HG03139 (cell line): ENCODE measurements at regions not wholly inside any gene's neighbourhood (a gene's known extent, or its start where the extent isn't known, plus 50 kb on each side); places are given as distances from the start of the nearest gene placed in this dataset.
A peak's percentile ranks its signal among the peaks of the same experiment; 100 is the strongest.

ENCODE experiments used
- ATAC-seq: cut with Tn5 transposase; IDR thresholded peaks from one replicate; pipeline ENCODE4 v1.9.1; 2021; ENCODE audit not compliant: unreplicated experiment

DNA sequence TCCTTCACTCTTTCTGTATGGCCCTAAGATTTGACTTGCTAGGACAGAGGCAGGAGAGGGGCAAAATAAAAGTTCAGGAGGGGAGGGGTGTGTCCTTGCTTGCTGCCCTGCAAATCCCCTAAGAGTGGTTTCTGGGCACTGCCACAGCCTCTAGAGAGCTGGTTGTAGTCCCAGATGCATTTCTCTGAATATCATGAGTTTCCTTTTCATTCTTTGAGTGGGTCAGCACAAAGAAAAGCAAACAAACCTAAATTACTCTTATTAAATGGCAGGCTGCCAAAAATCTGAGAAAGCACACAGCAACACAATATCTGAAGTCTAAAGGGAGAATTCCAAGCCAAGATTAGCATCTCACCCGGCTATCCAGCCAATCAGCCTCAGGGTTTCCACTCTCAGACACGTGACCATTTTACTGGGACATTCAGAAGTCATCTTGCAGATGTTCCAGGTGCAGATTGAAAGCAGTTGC, 919.3 kb downstream of the TUSC7 start:
- no peak for ATAC-seq

DNA sequence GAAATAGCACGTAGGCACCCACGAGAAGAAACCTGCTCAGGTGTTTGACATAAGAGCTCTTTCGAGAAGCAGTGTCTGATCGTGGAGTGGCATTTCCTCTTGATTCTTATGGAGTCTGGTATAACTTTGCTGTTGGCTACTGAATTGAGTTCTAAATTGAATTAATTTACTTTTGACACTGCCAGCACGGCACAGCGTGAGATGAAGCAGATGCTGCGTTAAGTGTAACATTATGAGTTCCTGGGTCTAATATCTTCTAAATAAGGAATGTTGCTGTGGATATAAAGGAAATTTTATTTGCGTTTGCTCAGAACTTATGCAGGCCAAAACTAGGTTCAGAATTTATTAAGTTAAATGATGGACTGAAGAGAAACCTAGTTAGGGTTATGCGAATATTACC, 919.9 kb downstream of the TUSC7 start:
- no peak for ATAC-seq

DNA sequence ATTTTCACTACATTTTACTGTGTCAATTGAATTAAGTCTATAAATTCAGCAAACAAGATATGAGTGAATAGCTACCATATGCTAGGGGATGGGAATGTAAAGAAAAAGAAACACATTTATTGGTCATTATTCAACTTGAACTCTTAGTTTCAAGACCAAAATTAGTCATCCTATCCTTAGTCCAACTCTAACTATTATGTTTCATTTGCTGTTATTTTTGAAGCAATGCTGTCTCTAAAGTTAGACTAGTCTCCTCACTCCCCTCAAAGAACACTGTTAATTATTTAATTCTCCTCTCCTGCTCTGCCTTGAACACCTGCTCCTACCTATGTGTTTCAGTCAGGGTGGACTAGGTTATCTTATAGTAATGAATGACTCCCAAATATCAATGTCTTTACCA, 920.9 kb downstream of the TUSC7 start:
- peak; percentile 72 for ATAC-seq

DNA sequence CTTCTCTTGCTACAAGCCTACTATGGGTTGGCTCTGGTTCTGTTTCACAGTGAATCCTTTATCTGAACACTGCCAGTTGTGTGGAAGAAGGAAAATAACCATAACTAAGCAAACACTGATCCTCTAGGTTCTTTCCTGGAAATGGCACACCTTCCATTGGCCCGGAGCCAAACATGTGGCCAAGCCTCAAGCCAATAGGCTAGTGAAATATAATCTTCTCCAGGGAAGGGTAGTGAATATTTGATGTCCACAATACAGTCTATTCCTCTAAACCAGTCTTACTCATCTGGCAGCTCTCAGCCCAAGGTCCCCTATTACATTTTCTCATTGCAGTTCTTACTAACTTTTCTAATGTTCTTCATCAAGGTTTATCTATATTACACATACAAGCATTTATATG, 921.3 kb downstream of the TUSC7 start:
- peak; percentile 10 for ATAC-seq

DNA sequence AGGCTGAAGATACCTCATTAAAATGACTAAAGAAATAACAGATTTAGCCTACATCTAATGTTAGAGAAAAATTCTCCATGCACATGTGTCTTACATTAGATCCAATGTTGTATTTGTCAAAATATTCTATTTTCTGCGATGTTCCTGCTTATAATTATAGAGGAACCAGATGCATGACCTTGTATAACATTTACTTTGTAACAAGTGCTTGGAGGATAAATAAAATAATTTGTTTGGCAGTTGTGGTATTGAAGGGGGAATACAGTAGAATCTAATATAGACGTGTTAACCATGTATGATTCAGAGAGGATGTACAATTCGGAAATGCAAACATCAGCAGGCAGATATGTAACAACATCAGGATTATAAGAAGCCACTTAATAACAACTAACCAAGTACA, 922.2 kb downstream of the TUSC7 start:
- no peak for ATAC-seq

DNA sequence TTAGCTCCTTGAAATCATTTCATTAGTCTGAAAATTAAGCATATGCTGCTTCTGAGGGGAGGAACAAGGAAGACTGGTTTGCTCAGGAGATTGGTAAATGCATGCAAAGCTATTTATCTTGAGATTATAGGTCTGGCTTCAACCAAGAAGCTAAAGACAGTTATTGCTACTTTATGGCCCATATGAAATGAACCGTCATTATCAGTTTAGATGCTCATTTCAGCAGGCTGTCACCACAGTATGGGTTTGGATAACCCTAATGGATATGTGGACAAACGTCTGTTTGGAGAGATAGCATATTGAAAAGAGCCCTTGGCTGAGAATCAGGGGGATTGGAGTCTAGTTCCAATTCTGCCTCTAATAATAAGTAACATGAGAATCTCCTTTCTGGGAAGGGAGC, 922.6 kb downstream of the TUSC7 start:
- ATAC-seq, result no peak

DNA sequence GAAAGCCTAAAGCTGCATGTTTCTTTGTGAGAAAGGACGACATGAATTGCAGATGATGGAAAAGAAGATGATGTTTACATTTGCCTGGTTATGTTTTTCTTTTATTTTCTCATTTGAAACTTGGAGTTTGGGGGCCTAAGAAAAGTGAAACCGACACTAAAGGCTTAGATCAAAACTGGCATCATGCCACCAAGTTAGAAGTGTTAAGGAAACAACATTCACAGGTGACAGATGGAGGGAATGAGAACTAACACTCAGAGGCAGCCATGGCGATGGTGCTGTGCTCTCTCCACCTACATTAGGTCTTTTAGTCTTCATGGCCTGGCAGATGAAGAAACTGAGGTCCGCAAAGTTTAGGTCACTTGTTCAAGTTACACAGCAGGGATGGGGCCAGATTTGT, 923.6 kb downstream of the TUSC7 start:
- no peak for ATAC-seq

DNA sequence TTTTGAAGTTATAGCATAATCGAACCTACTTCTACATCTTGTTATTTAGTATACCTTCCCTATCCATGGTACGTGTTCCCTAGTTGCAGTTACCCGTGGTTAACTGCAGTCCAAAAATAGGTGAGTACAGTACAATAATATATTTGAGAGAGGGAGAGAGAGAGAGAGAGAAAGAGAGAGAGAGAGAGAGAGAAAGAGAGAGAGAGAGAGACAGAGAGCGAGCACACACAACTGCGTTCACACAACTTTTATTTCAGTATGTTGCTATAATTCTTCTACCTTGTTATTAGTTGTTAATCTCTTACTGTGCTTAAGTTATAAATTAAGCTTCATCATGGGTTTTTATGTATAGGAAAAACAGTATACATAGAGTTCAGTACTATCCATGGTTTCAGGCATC, 928.1 kb downstream of the TUSC7 start:
- no peak for ATAC-seq

DNA sequence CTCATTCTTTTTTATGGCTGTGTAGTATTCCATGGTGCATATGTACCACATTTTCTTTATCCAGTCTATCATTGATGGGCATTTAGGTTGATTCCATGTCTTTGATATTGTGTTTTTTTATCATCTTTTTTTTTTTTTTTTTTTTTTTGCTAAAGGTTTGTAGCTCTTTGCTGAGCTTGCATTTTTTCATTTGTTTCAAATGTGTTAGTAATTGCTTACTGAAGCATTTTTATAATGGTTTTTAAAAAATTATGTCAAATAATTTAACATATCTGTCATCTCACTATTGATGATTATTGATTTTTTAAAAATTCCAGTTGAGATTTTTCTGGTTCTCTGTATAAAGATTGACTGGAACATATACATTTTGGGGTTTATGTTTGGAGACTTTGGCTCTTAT, 934.6 kb downstream of the TUSC7 start:
- no peak for ATAC-seq

DNA sequence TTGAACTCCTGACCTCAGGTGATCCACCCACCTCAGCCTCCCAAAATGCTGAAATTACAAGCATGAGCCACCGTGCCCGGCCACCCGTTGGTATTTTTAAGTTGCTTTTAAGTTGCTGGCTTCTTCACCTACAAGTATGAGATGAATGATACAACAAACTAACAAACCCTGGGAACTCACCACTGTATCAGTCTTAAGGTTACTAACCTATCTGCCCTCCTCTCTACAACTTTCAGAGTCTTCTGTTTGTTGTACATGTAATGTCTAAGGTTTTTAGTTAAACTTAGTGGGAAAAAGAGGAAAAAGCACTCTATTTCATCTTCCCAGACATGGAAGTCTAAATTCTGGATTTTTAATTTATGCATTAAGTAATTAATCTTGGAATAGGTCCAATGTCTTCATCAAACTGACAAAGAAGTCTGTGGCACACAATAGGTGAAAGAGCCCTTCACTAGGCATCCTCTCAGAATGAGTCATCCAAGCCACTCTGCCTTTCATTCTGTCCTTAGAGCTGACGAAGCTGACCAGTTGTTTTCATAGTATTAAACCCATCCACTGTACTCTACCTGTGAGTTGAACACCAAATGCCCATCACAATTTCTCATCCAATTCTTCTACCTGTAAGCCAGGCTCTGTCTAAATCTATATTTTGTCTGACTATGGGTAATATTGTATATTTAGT, 936.1 kb downstream of the TUSC7 start:
- no peak for ATAC-seq

DNA sequence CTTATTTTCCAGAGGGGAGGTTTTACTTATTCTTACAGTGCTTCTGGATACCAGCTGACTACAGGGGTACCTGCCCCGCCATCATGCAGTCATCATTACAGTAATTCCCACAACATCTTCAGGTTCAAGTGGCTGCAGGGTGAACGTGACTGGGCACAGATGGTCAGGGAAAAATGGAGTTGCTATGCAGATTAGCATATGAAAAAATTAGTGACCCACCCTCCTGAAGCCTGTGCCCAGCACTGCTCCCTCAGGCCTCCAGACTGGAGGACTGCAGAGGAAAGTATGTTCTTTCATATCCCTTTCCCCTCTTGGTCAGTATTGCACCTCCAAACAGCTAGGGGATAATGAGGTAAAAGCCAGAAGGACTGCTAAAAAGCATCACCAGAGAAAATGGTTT, 937.9 kb downstream of the TUSC7 start:
- ATAC-seq, result no peak

DNA sequence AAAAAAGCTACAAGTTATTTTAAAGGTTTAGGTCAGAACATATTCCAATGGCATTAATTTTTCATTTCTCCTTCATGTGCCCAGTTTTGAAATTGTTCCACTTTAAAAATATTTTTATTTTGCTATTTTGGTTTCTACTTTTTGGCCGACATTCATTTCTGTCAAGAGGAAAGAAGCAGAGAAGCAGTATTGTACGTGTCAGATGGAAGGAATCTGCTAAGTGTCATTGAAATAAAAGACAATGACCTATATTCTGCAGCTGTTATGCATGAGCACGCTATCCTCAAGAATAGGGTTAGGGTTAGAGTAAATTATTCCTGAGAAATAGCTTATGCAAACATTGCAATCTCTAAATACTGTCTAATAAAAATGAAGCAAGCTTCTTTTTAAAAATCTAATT, 941.7 kb downstream of the TUSC7 start:
- no peak for ATAC-seq

DNA sequence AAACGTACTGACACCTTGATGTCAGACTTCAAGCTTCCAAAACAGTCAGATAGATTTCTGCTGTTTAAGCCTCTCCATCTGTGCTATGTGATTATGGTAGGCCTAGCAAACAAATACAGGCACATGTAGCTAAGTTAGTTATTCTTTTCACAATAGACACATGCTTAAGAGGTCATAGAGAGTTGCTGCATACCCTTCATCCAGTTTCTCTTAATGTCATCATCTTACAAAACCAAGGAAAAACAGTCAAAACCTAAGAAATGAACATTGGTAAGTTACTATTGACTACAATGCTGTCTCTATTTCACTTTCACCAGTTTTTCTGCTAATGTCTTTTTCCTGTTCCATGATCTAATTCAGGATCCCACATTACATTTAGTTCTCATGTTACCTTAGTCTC, 946.8 kb downstream of the TUSC7 start:
- ATAC-seq, result no peak

DNA sequence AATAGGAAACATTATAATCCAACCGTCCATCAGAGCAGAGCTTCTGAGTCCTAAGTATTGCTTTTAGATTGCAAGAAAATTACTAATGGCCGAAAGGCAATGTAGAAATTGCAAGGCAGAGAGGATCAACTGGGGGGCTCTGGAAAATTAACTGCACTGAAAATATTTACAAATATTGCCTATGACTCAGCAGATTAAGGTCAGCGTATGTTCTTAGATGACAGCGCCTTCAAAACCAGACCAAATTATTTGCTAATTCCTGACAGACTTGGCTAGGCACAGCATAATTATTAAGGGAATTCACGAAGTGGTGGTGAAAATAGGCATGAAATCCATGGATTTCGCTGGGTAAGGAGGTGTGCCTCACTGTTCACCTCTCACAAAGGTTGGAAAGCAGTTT, 947.7 kb downstream of the TUSC7 start:
- ATAC-seq, result no peak

DNA sequence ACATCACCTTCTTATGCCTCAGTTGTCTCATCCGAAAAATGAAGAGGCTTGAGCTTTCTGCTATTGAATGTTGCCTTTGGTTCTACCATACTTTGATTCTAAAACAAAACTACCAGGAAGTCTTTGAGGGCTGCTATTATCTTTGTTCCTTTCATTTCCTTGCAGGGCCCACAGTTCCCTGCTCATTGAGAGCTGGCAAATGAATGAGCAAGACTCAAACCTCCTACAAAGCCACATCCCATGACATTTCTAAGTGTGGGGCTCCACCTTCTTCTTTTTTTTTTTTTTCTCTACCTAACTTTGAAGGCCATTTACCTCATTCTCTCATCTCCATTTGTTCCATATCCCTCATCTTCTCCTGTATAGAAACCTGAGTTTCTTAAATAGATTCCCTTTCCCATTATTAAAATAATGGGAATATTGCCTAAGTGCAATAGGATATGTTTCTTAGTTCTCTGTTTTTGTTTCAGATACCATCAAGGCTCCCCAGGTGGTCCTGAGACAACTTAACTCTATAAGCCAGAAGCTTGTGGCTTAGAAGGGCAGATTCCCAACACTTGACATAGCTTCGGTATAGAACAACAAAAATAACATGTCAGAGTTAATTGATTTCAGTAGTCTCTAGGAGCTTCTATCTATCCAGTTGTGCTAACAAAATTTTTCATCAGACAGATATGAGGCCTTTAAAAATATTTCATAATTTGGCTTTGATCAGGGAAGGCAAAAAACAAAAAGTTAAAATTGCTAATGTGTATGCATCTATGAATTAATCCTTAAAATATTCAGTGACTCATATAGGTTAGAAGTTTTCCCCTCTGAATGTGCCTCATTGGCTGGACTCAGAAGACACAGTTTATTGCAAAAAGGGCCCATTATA, 951.6 kb downstream of the TUSC7 start:
- no peak for ATAC-seq

DNA sequence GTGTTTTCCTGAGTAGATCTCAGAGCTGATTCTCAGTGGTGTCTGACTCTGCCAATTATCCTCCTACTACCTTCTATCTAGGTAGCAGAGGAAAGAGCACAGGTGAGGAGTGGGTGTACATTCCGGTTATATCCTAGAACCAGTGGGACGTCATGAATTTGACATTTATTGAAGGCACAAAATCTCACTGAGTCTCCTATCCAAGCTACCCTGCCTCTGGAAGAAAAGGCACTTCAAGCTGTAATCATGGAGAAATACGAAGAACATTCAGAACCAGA, 952.2 kb downstream of the TUSC7 start:
- no peak for ATAC-seq

DNA sequence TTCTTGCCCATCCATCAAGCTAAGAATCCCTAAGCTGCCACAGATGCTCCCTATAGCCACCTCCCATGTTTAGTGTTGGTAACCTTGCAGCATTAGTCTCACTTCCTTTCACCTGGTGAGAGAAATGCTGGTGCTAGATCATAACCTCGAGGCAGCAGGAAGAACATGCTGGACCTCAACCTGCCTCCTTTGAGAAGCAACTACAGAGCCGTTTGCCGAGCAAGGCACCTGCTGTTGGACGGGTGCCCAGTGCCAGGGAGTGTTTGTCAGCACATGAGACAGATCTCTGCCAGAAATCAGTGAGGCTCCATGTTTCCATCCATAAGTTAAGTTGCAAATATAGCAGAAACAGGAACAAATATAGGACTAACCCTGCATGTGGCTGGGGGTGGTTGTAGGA, 955.7 kb downstream of the TUSC7 start:
- ATAC-seq, result no peak

DNA sequence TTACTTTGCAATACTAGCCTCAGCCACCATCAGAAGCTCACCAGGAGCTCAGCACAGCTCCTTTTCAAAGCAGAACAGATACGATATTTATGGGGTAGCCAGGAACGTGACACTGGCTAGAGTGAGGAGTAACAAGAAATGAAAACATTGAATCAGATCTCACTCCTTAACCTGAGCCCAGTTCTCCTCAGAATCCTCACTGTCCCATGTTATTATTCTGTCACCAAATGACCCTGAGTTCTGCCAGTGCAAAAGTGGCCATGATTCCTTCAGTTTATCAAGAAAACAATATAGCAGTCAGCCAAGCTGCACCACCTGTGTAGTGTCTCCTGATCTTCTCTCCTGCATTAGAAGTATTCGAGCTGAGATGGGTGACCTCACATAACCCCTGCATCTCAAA, 956.7 kb downstream of the TUSC7 start:
- no peak for ATAC-seq

DNA sequence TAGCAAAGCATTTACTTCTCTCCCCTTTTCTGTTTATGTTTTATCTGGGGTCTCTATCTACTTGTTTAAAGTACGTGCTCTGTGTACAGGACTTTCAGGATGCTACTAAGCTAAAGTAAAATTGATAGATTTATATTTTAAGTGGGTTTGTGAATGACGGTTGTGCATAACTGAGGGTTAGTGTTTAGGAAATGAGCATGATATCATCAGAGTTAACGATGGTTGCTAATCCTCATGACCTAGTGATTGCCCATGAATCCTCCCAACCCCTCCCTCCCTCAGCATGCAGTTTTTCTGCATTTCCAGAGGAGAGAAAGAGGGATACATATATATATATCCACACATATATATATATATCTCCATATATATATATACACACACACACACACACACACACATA, 957.2 kb downstream of the TUSC7 start:
- ATAC-seq, result no peak

DNA sequence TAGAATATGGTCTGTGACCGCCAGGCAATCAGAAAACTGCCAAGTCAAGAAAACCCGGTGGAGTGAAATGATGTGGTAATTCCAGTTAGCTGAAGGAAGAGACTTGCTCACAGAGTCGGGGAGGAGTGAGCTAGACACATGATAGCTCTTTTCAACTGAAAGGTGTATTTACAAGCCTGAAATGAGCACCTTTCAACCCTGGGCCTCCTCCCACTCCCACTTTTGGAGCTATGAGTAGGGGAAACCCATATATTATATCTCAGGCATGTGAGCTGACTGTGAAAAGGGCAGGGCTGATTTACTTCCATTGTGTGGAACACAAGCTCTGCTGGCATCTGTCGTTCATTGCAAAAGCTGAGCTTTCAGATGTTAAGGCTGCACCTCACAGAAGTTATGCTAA, 960.2 kb downstream of the TUSC7 start:
- ATAC-seq, result no peak

DNA sequence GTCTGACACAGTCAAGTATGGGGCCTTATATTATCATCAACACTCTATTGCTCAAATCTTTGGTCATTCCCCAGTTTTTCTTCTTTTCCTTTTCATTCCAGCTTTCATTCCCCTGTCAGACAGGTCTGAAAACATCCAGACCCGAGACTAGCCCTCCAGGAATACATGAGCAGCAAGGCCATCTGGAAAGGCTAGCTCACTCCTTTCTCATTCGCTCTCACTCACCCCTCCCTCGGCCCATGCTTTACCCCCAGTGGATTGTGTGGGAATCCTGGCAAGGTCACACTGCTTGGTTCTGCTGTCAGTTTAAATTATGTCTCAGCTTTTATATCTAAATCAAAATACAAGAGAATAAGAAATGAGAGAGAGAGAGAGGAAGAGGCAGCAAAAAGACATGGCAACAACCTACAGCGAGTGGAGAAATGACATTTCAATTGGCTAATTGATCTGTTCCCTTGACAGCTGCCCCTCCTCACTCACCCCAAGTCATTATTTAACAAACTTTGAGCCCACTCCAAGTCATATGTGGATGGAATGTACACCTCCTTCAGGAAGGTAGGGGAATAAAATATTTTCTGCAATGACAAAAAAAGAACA, 962.2 kb downstream of the TUSC7 start:
- no peak for ATAC-seq

DNA sequence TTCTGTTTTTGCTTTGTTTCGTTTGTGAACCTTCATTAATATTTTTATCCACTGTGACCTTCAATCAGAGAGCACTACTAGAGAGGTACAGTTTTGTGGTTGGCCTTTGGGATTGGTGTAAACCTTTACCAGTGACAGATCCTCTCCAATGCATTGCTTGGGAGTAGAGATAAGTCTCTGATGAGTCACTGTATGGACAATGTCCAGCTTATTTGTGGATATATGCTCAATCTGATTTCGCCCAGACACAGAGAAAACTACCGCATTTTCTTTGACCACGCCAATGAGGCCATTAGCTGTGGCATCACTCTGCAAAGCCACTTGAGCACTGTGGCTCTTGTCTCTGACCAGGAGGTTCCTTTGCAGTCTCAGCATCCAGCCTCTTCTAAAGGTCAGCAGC, 964.7 kb downstream of the TUSC7 start:
- ATAC-seq, result no peak
